Heart right ventricle (tissue), 16 donors: ENCODE measurements at regions not wholly inside any gene's neighbourhood (a gene's known extent, or its start where the extent isn't known, plus 50 kb on each side); places are given as distances from the start of the nearest gene placed in this dataset.
A peak's percentile ranks its signal among the peaks of the same experiment; 100 is the strongest.

ENCODE experiments used
- ATAC-seq, 8 donors: fragments of 200-7000 bp; cut with Tn5 transposase; one replicate each; pipeline ENCODE4 v1.9.1; 2020; ENCODE audit warnings: mild to moderate bottlenecking in 8 of 8, moderate library complexity in 8 of 8, moderate number of reproducible peaks in 1 of 8
- DNase-seq, 2 donors: peaks; one replicate each; pipeline ENCODE4 v3.0.0-alpha.2; 2020
- H3K27ac ChIP-seq, 10 donors: fragments of 200-600 bp; sonication (generic) in 2 of 10; one replicate each; pipeline versions ENCODE4 v1.5.0 to v1.8.0; 2020 to 2022; ENCODE audit warnings: mild to moderate bottlenecking in 3 of 10
- H3K27me3 ChIP-seq, 7 donors: fragments of 200-600 bp; one replicate each; pipeline ENCODE4 v1.8.0; 2021 to 2022; ENCODE audit warnings: mild to moderate bottlenecking in 2 of 7
- H3K36me3 ChIP-seq, 9 donors: fragments of 200-600 bp; sonication (generic) in 1 of 9; one replicate each; pipeline versions ENCODE4 v1.5.0 to v1.8.0; 2020 to 2022; ENCODE audit warnings: mild to moderate bottlenecking in 2 of 9
- H3K4me1 ChIP-seq, 9 donors: fragments of 200-600 bp; sonication (generic) in 1 of 9; one replicate each; pipeline versions ENCODE4 v1.5.0 to v1.8.0; 2020 to 2022; ENCODE audit warnings: mild to moderate bottlenecking in 4 of 9
- H3K4me3 ChIP-seq, 10 donors: fragments of 200-600 bp; sonication (generic) in 2 of 10; one replicate each; pipeline versions ENCODE4 v1.5.0 to v1.8.0; 2020 to 2022; ENCODE audit warnings: mild to moderate bottlenecking in 7 of 10, moderate library complexity in 2 of 10
- H3K9me3 ChIP-seq, 11 donors: fragments of 200-600 bp in 10 of 11; sonication (generic) in 2 of 11; one replicate each; pipeline versions ENCODE4 v1.5.0 to v1.8.0; 2013 to 2022; ENCODE audit warnings: mild to moderate bottlenecking in 2 of 11, control low read depth in 1 of 11, moderate library complexity in 1 of 11
- CTCF ChIP-seq, 9 donors: fragments of 200-600 bp; sonication (generic) in 2 of 9; IDR thresholded peaks; one replicate each; pipeline versions ENCODE4 v1.5.0 to v1.8.0; 2021 to 2022; ENCODE audit warnings: antibody characterized with exemption in 9 of 9, mild to moderate bottlenecking in 5 of 9, moderate library complexity in 1 of 9
- WGBS, 2 donors: extraction: QIAGEN DNeasy Blood & Tissue Kit; methylation state at CpG; one replicate each; pipeline ENCODE4 v1.1.7; 2013; ENCODE audit warnings: inconsistent platforms in 1 of 2; 5-methylcytosine and 5-hydroxymethylcytosine counted together
- intact Hi-C, 10 donors: fragments of 100-400 bp; cut with DNase I; formaldehyde crosslinking; loops; one replicate each; pipeline versions ENCODE4 v1.11.1 to v1.14.2; 2022
- donor health status: Arrhythmogenic right ventricular cardiomyopathy.
- donor health status: ischemic (EF 13 %, LVEDD 7.1; RV severe dilation, severe dysfunction).
- donor health status: healthy with polysubstance abuse.
- donor health status: DM: no; HTN: yes; CAD: no.
- donor health status: DM: no; HTN: no; CAD: no.
- donor health status: ischemic (EF 25% LVEDD 6.9; RV normal size, moderate dysfunction).
- donor health status: ischemic (EF 25% LVEDD 5.7; RV mildly dilated, moderate dysfunction).
- donor health status: healthy.
- donor health status: DM: yes; HTN: yes; CAD: no.
- donor health status: Ischemic cardiomyopathy.
- donor health status: ischemic (EF 35%, LVEDD 5.7; RV mildly dilated, moderate dysfunction).
- donor health status: nonischemic (EF 11% LVEDD 7.7; RV severe dilation, severe dysfunction).
- donor health status: DM: yes; HTN: yes; CAD: no.
- donor health status: PGD.
- donor health status: ischemic (EF 29% LVEDD 5.4; RV normal size, mild dysfunction).
- donor health status: nonischemic (EF 23%, LVEDD 6.1; RV moderate dilation, normal function).

- H3K27me3 ChIP-seq: peaks cover 0 to 11% (median 0%) of the 10 kb centered on the region in 7 donors
- H3K9me3 ChIP-seq: no peaks in the 10 kb centered on the region
- H3K27ac ChIP-seq: no peak overlapping the region
- intact Hi-C loops: loop anchor here in 1 of 10 donors (5.0 kb wide), 1 partner anchor 1651 kb away; no protein-coding TSS in a partner anchor
- no peak overlapping the region for H3K4me3 ChIP-seq
- 62 to 70% methylated on average over 6 of the region's 6 CpGs for WGBS, 2 donors
- no peaks in the 10 kb centered on the region for H3K4me1 ChIP-seq
- DNase-seq: no peak
- TF ChIP-seq CTCF (IDR thresholded peaks at IDR 0.05): no peak
- peak in 1 of 8 donors; percentile 35 for ATAC-seq
- no peaks in the 10 kb centered on the region for H3K36me3 ChIP-seq
Measured at GRCh38 chr6:126091466-126091865, 105.1 kb downstream of the TRMT11 start.

- H3K27ac ChIP-seq: no peak overlapping the region
- no peak for DNase-seq
- ATAC-seq: no peak
- no peak for TF ChIP-seq CTCF (IDR thresholded peaks at IDR 0.05)
- H3K4me3 ChIP-seq: no peak overlapping the region
- H3K27me3 ChIP-seq: peaks cover 0 to 24% (median 0%) of the 10 kb centered on the region in 7 donors
- H3K36me3 ChIP-seq: no peaks in the 10 kb centered on the region
- no peaks in the 10 kb centered on the region for H3K9me3 ChIP-seq
- WGBS, 2 donors: 98 to 99% methylated on average over 2 of the region's 2 CpGs
- intact Hi-C loops: loop anchor here in 1 of 10 donors (5.0 kb wide), 1 partner anchor 1649 kb away; no protein-coding TSS in a partner anchor
- H3K4me1 ChIP-seq: no peaks in the 10 kb centered on the region
Measured at GRCh38 chr6:126093108-126093507, 106.8 kb downstream of the TRMT11 start.

GRCh38 chr6:126094411-126094810 is 108.1 kb downstream of the TRMT11 start:
- peaks cover 0 to 27% (median 0%) of the 10 kb centered on the region in 7 donors for H3K27me3 ChIP-seq
- WGBS, 2 donors: 86 to 90% methylated on average over 4 of the region's 4 CpGs
- H3K27ac ChIP-seq: no peak overlapping the region
- no peaks in the 10 kb centered on the region for H3K36me3 ChIP-seq
- no peak for TF ChIP-seq CTCF (IDR thresholded peaks at IDR 0.05)
- no peak for ATAC-seq
- DNase-seq: no peak
- H3K9me3 ChIP-seq: no peaks in the 10 kb centered on the region
- H3K4me1 ChIP-seq: no peaks in the 10 kb centered on the region
- no peak overlapping the region for H3K4me3 ChIP-seq
- intact Hi-C loops: loop anchor here in 1 of 10 donors (5.0 kb wide), 1 partner anchor 1648 kb away; no protein-coding TSS in a partner anchor

GRCh38 chr6:126100386-126100785 is 114.0 kb downstream of the TRMT11 start:
- peaks cover 0 to 28% (median 0%) of the 10 kb centered on the region in 9 donors for H3K36me3 ChIP-seq
- peaks cover 0 to 9% (median 0%) of the 10 kb centered on the region in 11 donors for H3K9me3 ChIP-seq
- no peak for DNase-seq
- peaks cover 0 to 58% (median 3%) of the 10 kb centered on the region in 7 donors for H3K27me3 ChIP-seq
- intact Hi-C loops: no loop called here
- 96 to 97% methylated on average over 4 of the region's 4 CpGs for WGBS, 2 donors
- H3K4me1 ChIP-seq: no peaks in the 10 kb centered on the region
- ATAC-seq: no peak
- TF ChIP-seq CTCF (IDR thresholded peaks at IDR 0.05): no peak
- H3K27ac ChIP-seq: no peak overlapping the region
- no peak overlapping the region for H3K4me3 ChIP-seq
